Ovary (tissue), 3 donors: ENCODE measurements at regions not wholly inside any gene's neighbourhood (a gene's known extent, or its start where the extent isn't known, plus 50 kb on each side); places are given as distances from the start of the nearest gene placed in this dataset.

ENCODE experiments used
- POLR2A ChIP-seq: fragments of 450-650 bp; IDR thresholded peaks from one replicate; pipeline ENCODE4 v1.6.1; 2017; ENCODE audit warnings: antibody characterized with exemption, mild to moderate bottlenecking, moderate library complexity
- TF ChIP-seq, protein P1 (sequence below), 3 donors: fragments of 450-650 bp in 2 of 3; fragments of 200-600 bp in 1 of 3; IDR thresholded peaks; one replicate each; pipeline versions ENCODE4 v1.5.1 to v1.8.0; 2016 to 2022; ENCODE audit warnings: antibody characterized with exemption in 3 of 3, mild to moderate bottlenecking in 1 of 3
- donor health status: DM: no; HTN: no; CAD: no.

DNA sequence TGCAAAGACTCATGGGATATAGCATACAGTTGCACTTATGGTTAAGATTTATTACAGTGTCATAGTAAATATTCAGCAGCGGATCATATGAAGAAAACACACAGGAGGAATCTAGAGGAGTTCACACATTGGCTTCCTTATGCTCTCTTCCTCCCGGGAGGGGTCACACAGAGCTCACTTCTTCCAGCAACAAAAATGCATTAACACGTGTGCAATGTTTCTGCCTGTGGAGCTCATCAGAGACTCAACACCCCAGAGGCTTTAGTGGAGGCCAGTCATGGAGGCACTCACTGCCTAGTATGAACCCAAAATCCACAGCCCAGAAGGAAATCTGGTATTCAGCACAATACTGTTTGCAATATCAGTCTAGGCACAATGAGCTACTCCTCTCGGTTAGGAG lies 202.8 kb upstream of the PRSS1 start:
- no peak for TF ChIP-seq POLR2A
- TF ChIP-seq, protein P1, sequence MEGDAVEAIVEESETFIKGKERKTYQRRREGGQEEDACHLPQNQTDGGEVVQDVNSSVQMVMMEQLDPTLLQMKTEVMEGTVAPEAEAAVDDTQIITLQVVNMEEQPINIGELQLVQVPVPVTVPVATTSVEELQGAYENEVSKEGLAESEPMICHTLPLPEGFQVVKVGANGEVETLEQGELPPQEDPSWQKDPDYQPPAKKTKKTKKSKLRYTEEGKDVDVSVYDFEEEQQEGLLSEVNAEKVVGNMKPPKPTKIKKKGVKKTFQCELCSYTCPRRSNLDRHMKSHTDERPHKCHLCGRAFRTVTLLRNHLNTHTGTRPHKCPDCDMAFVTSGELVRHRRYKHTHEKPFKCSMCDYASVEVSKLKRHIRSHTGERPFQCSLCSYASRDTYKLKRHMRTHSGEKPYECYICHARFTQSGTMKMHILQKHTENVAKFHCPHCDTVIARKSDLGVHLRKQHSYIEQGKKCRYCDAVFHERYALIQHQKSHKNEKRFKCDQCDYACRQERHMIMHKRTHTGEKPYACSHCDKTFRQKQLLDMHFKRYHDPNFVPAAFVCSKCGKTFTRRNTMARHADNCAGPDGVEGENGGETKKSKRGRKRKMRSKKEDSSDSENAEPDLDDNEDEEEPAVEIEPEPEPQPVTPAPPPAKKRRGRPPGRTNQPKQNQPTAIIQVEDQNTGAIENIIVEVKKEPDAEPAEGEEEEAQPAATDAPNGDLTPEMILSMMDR (IDR thresholded peaks at IDR 0.05): no peak
